ENCODE measurements at regions not wholly inside any gene's neighbourhood (a gene's known extent, or its start where the extent isn't known, plus 50 kb on each side); places are given as distances from the start of the nearest gene placed in this dataset.
A peak's percentile ranks its signal among the peaks of the same experiment; 100 is the strongest.
"Not testable (repeated sequence)": the region's sequence is repeated elsewhere in the genome, so short reads cannot be mapped to it uniquely, and the experiment has no call there.

- in situ Hi-C loops (cut with HindIII; ENCODE audit: low pct_unique_long_range_greater_than_20kb, low sequenced_read_pairs), result no loop called here
- no peak for DNase-seq (ENCODE audit: low read depth, low spot score)
These were observed 51.5 kb upstream of the PHF21B start for GRCh38 chr22:45061332-45061731.

GRCh38 chr22:45064313-45065278 lies 54.8 kb upstream of the PHF21B start:
- peak; percentile 89 for DNase-seq (ENCODE audit: low read depth, low spot score)
- in situ Hi-C loops (cut with HindIII; ENCODE audit: low pct_unique_long_range_greater_than_20kb, low sequenced_read_pairs), result no loop called here

GRCh38 chr22:45065726-45066125 lies 55.9 kb upstream of the PHF21B start:
- no peak for DNase-seq (ENCODE audit: low read depth, low spot score)
- in situ Hi-C loops (cut with HindIII; ENCODE audit: low pct_unique_long_range_greater_than_20kb, low sequenced_read_pairs), result no loop called here

GRCh38 chr22:45067731-45068130 lies 57.9 kb upstream of the PHF21B start:
- in situ Hi-C loops (cut with HindIII; ENCODE audit: low pct_unique_long_range_greater_than_20kb, low sequenced_read_pairs), result no loop called here
- DNase-seq (ENCODE audit: low read depth, low spot score), result no peak

- DNase-seq (ENCODE audit: low read depth, low spot score), result no peak
- in situ Hi-C loops (cut with HindIII; ENCODE audit: low pct_unique_long_range_greater_than_20kb, low sequenced_read_pairs), result no loop called here
These were observed 60.1 kb upstream of the PHF21B start for GRCh38 chr22:45069925-45070324.

- in situ Hi-C loops (cut with HindIII; ENCODE audit: low pct_unique_long_range_greater_than_20kb, low sequenced_read_pairs), result no loop called here
- DNase-seq (ENCODE audit: low read depth, low spot score), result no peak
These were observed 61.8 kb upstream of the PHF21B start for GRCh38 chr22:45071618-45072017.

GRCh38 chr22:45072322-45072903 lies 62.6 kb upstream of the PHF21B start:
- DNase-seq (ENCODE audit: low read depth, low spot score), result no peak
- in situ Hi-C loops (cut with HindIII; ENCODE audit: low pct_unique_long_range_greater_than_20kb, low sequenced_read_pairs), result no loop called here

- in situ Hi-C loops (cut with HindIII; ENCODE audit: low pct_unique_long_range_greater_than_20kb, low sequenced_read_pairs), result no loop called here
- DNase-seq (ENCODE audit: low read depth, low spot score), result no peak
These were observed 63.3 kb upstream of the PHF21B start for GRCh38 chr22:45073064-45073463.

GRCh38 chr22:45077286-45077685 lies 67.5 kb upstream of the PHF21B start:
- in situ Hi-C loops (cut with HindIII; ENCODE audit: low pct_unique_long_range_greater_than_20kb, low sequenced_read_pairs), result no loop called here
- no peak for DNase-seq (ENCODE audit: low read depth, low spot score)

- DNase-seq (ENCODE audit: low read depth, low spot score), result no peak
- in situ Hi-C loops (cut with HindIII; ENCODE audit: low pct_unique_long_range_greater_than_20kb, low sequenced_read_pairs), result no loop called here
These were observed 68.1 kb upstream of the PHF21B start for GRCh38 chr22:45077826-45078334.

GRCh38 chr22:45082795-45083194 lies 73.0 kb upstream of the PHF21B start:
- DNase-seq (ENCODE audit: low read depth, low spot score), result peak; percentile 57
- in situ Hi-C loops (cut with HindIII; ENCODE audit: low pct_unique_long_range_greater_than_20kb, low sequenced_read_pairs), result no loop called here

GRCh38 chr22:45083659-45084305 lies 74.0 kb upstream of the PHF21B start:
- in situ Hi-C loops (cut with HindIII; ENCODE audit: low pct_unique_long_range_greater_than_20kb, low sequenced_read_pairs), result no loop called here
- no peak for DNase-seq (ENCODE audit: low read depth, low spot score)

- DNase-seq (ENCODE audit: low read depth, low spot score), result no peak
- in situ Hi-C loops (cut with HindIII; ENCODE audit: low pct_unique_long_range_greater_than_20kb, low sequenced_read_pairs), result no loop called here
These were observed 74.7 kb upstream of the PHF21B start for GRCh38 chr22:45084400-45084920.

GRCh38 chr22:45087802-45088201 lies 75.9 kb upstream of the NUP50 start:
- DNase-seq (ENCODE audit: low read depth, low spot score), result no peak
- in situ Hi-C loops (cut with HindIII; ENCODE audit: low pct_unique_long_range_greater_than_20kb, low sequenced_read_pairs), result no loop called here

- no peak for DNase-seq (ENCODE audit: low read depth, low spot score)
- in situ Hi-C loops (cut with HindIII; ENCODE audit: low pct_unique_long_range_greater_than_20kb, low sequenced_read_pairs), result no loop called here
These were observed 75.1 kb upstream of the NUP50 start for GRCh38 chr22:45088576-45088975.

GRCh38 chr22:45090497-45090910 lies 73.2 kb upstream of the NUP50 start:
- peak; percentile 86 for DNase-seq (ENCODE audit: low read depth, low spot score)
- in situ Hi-C loops (cut with HindIII; ENCODE audit: low pct_unique_long_range_greater_than_20kb, low sequenced_read_pairs), result no loop called here

- no peak for DNase-seq (ENCODE audit: low read depth, low spot score)
- in situ Hi-C loops (cut with HindIII; ENCODE audit: low pct_unique_long_range_greater_than_20kb, low sequenced_read_pairs), result no loop called here
These were observed 72.4 kb upstream of the NUP50 start for GRCh38 chr22:45091254-45091854.

- DNase-seq (ENCODE audit: low read depth, low spot score); in situ Hi-C loops (cut with HindIII; ENCODE audit: low pct_unique_long_range_greater_than_20kb, low sequenced_read_pairs): not testable (repeated sequence)
These were observed 71.8 kb upstream of the NUP50 start for GRCh38 chr22:45091875-45092274.
